A673 (cell line): ENCODE measurements at regions not wholly inside any gene's neighbourhood (a gene's known extent, or its start where the extent isn't known, plus 50 kb on each side); places are given as distances from the start of the nearest gene placed in this dataset.

Source experiments
- EZH2 ChIP-seq: fragments of 200-600 bp; sonication (generic); IDR thresholded peaks from 2 replicates; pipeline ENCODE4 v1.6.1; 2017; ENCODE audit warnings: borderline replicate concordance, low read depth, mild to moderate bottlenecking, mixed read lengths, antibody characterized with exemption, low read length; ENCODE audit not compliant: poor library complexity, severe bottlenecking
- TF ChIP-seq, protein P1 (sequence below): fragments of 300-800, 200-600 bp; sonication (generic); conservative IDR thresholded peaks from 2 replicates; pipeline ENCODE4 v1.5.1; 2017; ENCODE audit warnings: low read depth, mild to moderate bottlenecking, antibody characterized with exemption, low read length, moderate library complexity, mixed read lengths

DNA sequence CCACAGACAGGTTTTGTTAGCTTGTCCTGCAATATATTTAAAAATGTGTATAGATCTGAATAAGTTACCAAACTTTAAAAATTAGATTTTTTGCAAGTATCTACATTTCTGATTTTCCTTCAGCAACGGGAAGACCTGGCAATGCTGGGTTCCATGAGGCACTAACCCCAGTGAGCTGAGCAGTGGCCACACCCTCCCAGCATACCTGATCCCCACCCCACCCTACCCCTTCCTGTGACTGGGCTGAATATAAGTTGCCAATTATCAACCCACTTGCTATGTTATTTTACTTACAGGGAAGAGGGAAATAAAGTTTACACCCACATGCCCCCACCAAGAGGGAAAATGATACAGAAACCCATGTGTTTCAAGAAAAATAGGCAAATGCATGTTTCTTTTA lies 70.3 kb upstream of the RALGAPA2 start:
- TF ChIP-seq, protein P1, sequence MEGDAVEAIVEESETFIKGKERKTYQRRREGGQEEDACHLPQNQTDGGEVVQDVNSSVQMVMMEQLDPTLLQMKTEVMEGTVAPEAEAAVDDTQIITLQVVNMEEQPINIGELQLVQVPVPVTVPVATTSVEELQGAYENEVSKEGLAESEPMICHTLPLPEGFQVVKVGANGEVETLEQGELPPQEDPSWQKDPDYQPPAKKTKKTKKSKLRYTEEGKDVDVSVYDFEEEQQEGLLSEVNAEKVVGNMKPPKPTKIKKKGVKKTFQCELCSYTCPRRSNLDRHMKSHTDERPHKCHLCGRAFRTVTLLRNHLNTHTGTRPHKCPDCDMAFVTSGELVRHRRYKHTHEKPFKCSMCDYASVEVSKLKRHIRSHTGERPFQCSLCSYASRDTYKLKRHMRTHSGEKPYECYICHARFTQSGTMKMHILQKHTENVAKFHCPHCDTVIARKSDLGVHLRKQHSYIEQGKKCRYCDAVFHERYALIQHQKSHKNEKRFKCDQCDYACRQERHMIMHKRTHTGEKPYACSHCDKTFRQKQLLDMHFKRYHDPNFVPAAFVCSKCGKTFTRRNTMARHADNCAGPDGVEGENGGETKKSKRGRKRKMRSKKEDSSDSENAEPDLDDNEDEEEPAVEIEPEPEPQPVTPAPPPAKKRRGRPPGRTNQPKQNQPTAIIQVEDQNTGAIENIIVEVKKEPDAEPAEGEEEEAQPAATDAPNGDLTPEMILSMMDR: no peak
- TF ChIP-seq EZH2: no peak
